ENCODE measurements at regions not wholly inside any gene's neighbourhood (a gene's known extent, or its start where the extent isn't known, plus 50 kb on each side); places are given as distances from the start of the nearest gene placed in this dataset.

GRCh38 chr6:14274546-14275492, 157.2 kb downstream of the CD83 start:
- DNase-seq (ENCODE audit: low read depth in 1 of 2, low spot score in 1 of 2) = no peak

GRCh38 chr6:14275493-14275851, 157.9 kb downstream of the CD83 start:
- no peak for DNase-seq (ENCODE audit: low read depth in 1 of 2, low spot score in 1 of 2)

GRCh38 chr6:14276071-14276470, 158.5 kb downstream of the CD83 start:
- DNase-seq (ENCODE audit: low read depth in 1 of 2, low spot score in 1 of 2) = no peak

- no peak for DNase-seq (ENCODE audit: low read depth in 1 of 2, low spot score in 1 of 2)
These were observed 159.3 kb downstream of the CD83 start for GRCh38 chr6:14276667-14277404.

- DNase-seq (ENCODE audit: low read depth in 1 of 2, low spot score in 1 of 2) = no peak
These were observed 159.9 kb downstream of the CD83 start for GRCh38 chr6:14277405-14277930.

GRCh38 chr6:14278006-14278405, 160.4 kb downstream of the CD83 start:
- DNase-seq (ENCODE audit: low read depth in 1 of 2, low spot score in 1 of 2) = no peak

- no peak for DNase-seq (ENCODE audit: low read depth in 1 of 2, low spot score in 1 of 2)
These were observed 160.9 kb downstream of the CD83 start for GRCh38 chr6:14278446-14278845.

GRCh38 chr6:14280006-14280510, 162.5 kb downstream of the CD83 start:
- no peak for DNase-seq (ENCODE audit: low read depth in 1 of 2, low spot score in 1 of 2)

GRCh38 chr6:14280766-14281293, 163.3 kb downstream of the CD83 start:
- no peak for DNase-seq (ENCODE audit: low read depth in 1 of 2, low spot score in 1 of 2)

- no peak for DNase-seq (ENCODE audit: low read depth in 1 of 2, low spot score in 1 of 2)
These were observed 164.5 kb downstream of the CD83 start for GRCh38 chr6:14281811-14282660.

GRCh38 chr6:14282854-14283505, 165.4 kb downstream of the CD83 start:
- no peak for DNase-seq (ENCODE audit: low read depth in 1 of 2, low spot score in 1 of 2)

- DNase-seq (ENCODE audit: low read depth in 1 of 2, low spot score in 1 of 2) = no peak
These were observed 166.1 kb downstream of the CD83 start for GRCh38 chr6:14283600-14284235.

- DNase-seq (ENCODE audit: low read depth in 1 of 2, low spot score in 1 of 2) = no peak
These were observed 167.5 kb downstream of the CD83 start for GRCh38 chr6:14284969-14285590.

GRCh38 chr6:14286144-14286543, 168.6 kb downstream of the CD83 start:
- DNase-seq (ENCODE audit: low read depth in 1 of 2, low spot score in 1 of 2) = no peak

- no peak for DNase-seq (ENCODE audit: low read depth in 1 of 2, low spot score in 1 of 2)
These were observed 169.3 kb downstream of the CD83 start for GRCh38 chr6:14286634-14287428.

GRCh38 chr6:14287707-14288106, 170.1 kb downstream of the CD83 start:
- DNase-seq (ENCODE audit: low read depth in 1 of 2, low spot score in 1 of 2) = no peak

GRCh38 chr6:14288910-14289309, 171.3 kb downstream of the CD83 start:
- no peak for DNase-seq (ENCODE audit: low read depth in 1 of 2, low spot score in 1 of 2)

GRCh38 chr6:14290041-14290771, 172.6 kb downstream of the CD83 start:
- DNase-seq (ENCODE audit: low read depth in 1 of 2, low spot score in 1 of 2) = no peak

All from stimulated activated CD4-positive, alpha-beta T cell treated with anti-CD3 and anti-CD28 coated beads, Interleukin-15, amount 100 ng/mL, for 1 hour (primary cell).